Thyroid gland (tissue), 4 donors: ENCODE measurements at regions not wholly inside any gene's neighbourhood (a gene's known extent, or its start where the extent isn't known, plus 50 kb on each side); places are given as distances from the start of the nearest gene placed in this dataset.

Experiments used
- DNase-seq, 2 donors: peaks; one replicate each; pipeline ENCODE4 v3.0.0-alpha.2; 2019
- H3K27ac ChIP-seq, 3 donors: fragments of 200-600 bp; sonication (generic); 1 replicate in 2 of 3; 2 replicates in 1 of 3; pipeline ENCODE4 v1.5.1; 2016 to 2019; ENCODE audit warnings: mild to moderate bottlenecking in 1 of 3, moderate library complexity in 1 of 3
- H3K27me3 ChIP-seq: fragments of 200-600 bp; sonication (generic); one replicate; pipeline ENCODE4 v1.5.1; 2019
- H3K36me3 ChIP-seq, 2 donors: fragments of 200-600 bp; sonication (generic); one replicate each; pipeline ENCODE4 v1.5.1; 2016 to 2019
- H3K4me1 ChIP-seq, 2 donors: fragments of 200-600 bp; sonication (generic); one replicate each; pipeline ENCODE4 v1.5.1; 2017 to 2019
- H3K4me3 ChIP-seq, 3 donors: fragments of 200-600 bp; sonication (generic); replicated peaks in 1 of 3; 1 replicate in 2 of 3; 2 replicates in 1 of 3; pipeline ENCODE4 v1.5.1; 2016; ENCODE audit warnings: mild to moderate bottlenecking in 1 of 3
- H3K9me3 ChIP-seq: fragments of 200-600 bp; sonication (generic); one replicate; pipeline ENCODE4 v1.5.1; 2017
- CTCF ChIP-seq, 6 experiments: fragments of 200-600 bp in 3 of 6; fragments of 450-650 bp in 3 of 6; sonication (generic) in 3 of 6; IDR thresholded peaks; one replicate each; pipeline ENCODE4 v1.5.1; 2016 to 2019; ENCODE audit warnings: antibody characterized with exemption in 6 of 6, mild to moderate bottlenecking in 2 of 6, inconsistent platforms in 1 of 6, moderate library complexity in 1 of 6
- POLR2A ChIP-seq, 2 donors: fragments of 450-650 bp; IDR thresholded peaks; one replicate each; pipeline ENCODE4 v1.6.1; 2017; ENCODE audit warnings: antibody characterized with exemption in 2 of 2, mild to moderate bottlenecking in 2 of 2, moderate library complexity in 1 of 2
- WGBS, 2 donors: methylation state at CpG; one replicate each; pipeline ENCODE4 v1.1.5; 2017; 5-methylcytosine and 5-hydroxymethylcytosine counted together
- intact Hi-C: fragments of 100-400 bp; cut with DNase I; formaldehyde crosslinking; loops from one replicate; pipeline ENCODE4 v1.15.1; 2023

- Histone ChIP-seq H3K9me3 (no peaks in the 10 kb centered on the region), H3K27me3 (no peaks in the 10 kb centered on the region), H3K36me3 (no peaks in the 10 kb centered on the region), H3K4me1 (peaks cover 0 to 10% of the 10 kb centered on the region in 2 donors), H3K27ac (no peak overlapping the region), H3K4me3 (no peak overlapping the region)
- no peak for TF ChIP-seq CTCF (IDR thresholded peaks at IDR 0.05)
- no peak for DNase-seq
- 74 to 77% methylated on average over 2 of the region's 2 CpGs for WGBS, 2 donors
- intact Hi-C loops = no loop called here
These were observed 436.0 kb upstream of the THBS1 start for GRCh38 chr15:39144613-39145499.

GRCh38 chr15:39145854-39146625 lies 434.8 kb upstream of the THBS1 start:
- Histone ChIP-seq H3K9me3 (no peaks in the 10 kb centered on the region), H3K4me3 (no peak overlapping the region), H3K27ac (no peak overlapping the region), H3K27me3 (no peaks in the 10 kb centered on the region), H3K4me1 (peaks cover 0 to 10% of the 10 kb centered on the region in 2 donors), H3K36me3 (no peaks in the 10 kb centered on the region)
- 69 to 92% methylated on average over 2 of the region's 2 CpGs for WGBS, 2 donors
- intact Hi-C loops = no loop called here
- DNase-seq = no peak
- TF ChIP-seq CTCF (IDR thresholded peaks at IDR 0.05) (no peak), POLR2A (IDR thresholded peaks at IDR 0.05) (no peak)

GRCh38 chr15:39149636-39150150 lies 431.2 kb upstream of the THBS1 start:
- Histone ChIP-seq H3K27me3 (no peaks in the 10 kb centered on the region), H3K4me1 (peaks cover 0 to 14% of the 10 kb centered on the region in 2 donors), H3K9me3 (no peaks in the 10 kb centered on the region), H3K4me3 (no peak overlapping the region), H3K27ac (no peak overlapping the region), H3K36me3 (no peaks in the 10 kb centered on the region)
- no peak for DNase-seq
- WGBS, 2 donors = 86 to 98% methylated on average over 1 of the region's 1 CpG
- TF ChIP-seq POLR2A (IDR thresholded peaks at IDR 0.05) (no peak), CTCF (IDR thresholded peaks at IDR 0.05) (no peak)
- intact Hi-C loops = no loop called here

GRCh38 chr15:39151545-39151944 lies 429.3 kb upstream of the THBS1 start:
- intact Hi-C loops = no loop called here
- H3K27me3 ChIP-seq = no peaks in the 10 kb centered on the region

More at GRCh38 chr15:39151545-39151944, 429.3 kb upstream of the THBS1 start:
- Histone ChIP-seq H3K27ac (no peak overlapping the region), H3K4me3 (no peak overlapping the region), H3K9me3 (no peaks in the 10 kb centered on the region), H3K4me1 (peaks cover 0 to 10% of the 10 kb centered on the region in 2 donors), H3K36me3 (no peaks in the 10 kb centered on the region)
- WGBS, 2 donors = 82% methylated on average over 2 of the region's 2 CpGs
- TF ChIP-seq CTCF (IDR thresholded peaks at IDR 0.05) (no peak), POLR2A (IDR thresholded peaks at IDR 0.05) (no peak)
- no peak for DNase-seq
